ENCODE measurements at regions not wholly inside any gene's neighbourhood (a gene's known extent, or its start where the extent isn't known, plus 50 kb on each side); places are given as distances from the start of the nearest gene placed in this dataset.

- no peaks in the 10 kb centered on the region for H3K9me3 ChIP-seq
- H3K36me3 ChIP-seq: no peaks in the 10 kb centered on the region
- no peak for ATAC-seq
- intact Hi-C loops (cut with DNase I): no loop called here
- no peak for DNase-seq
- no peak overlapping the region for H3K27ac ChIP-seq
- WGBS, 2 donors: 81 to 86% methylated on average over 1 of the region's 1 CpG
- TF ChIP-seq CTCF (IDR thresholded peaks at IDR 0.05): no peak
- H3K4me1 ChIP-seq: no peaks in the 10 kb centered on the region
- FAIRE-seq: no peak
- no peak overlapping the region for H3K4me3 ChIP-seq
- H3K27me3 ChIP-seq: peaks cover 0 to 3% (median 0%) of the 10 kb centered on the region in 4 donors
Measured at GRCh38 chr2:180739070-180739469, 241.3 kb upstream of the UBE2E3 start.

- Histone ChIP-seq H3K27me3 (peaks cover 0 to 3% (median 0%) of the 10 kb centered on the region in 4 donors), H3K27ac (no peak overlapping the region), H3K4me3 (no peak overlapping the region), H3K9me3 (no peaks in the 10 kb centered on the region), H3K4me1 (no peaks in the 10 kb centered on the region), H3K36me3 (no peaks in the 10 kb centered on the region)
- 53 to 87% methylated on average over 2 of the region's 2 CpGs for WGBS, 2 donors
- FAIRE-seq (no peak), ATAC-seq (no peak), DNase-seq (no peak)
- no peak for TF ChIP-seq CTCF (IDR thresholded peaks at IDR 0.05)
- intact Hi-C loops (cut with DNase I): no loop called here
Measured at GRCh38 chr2:180735799-180736198, 244.6 kb upstream of the UBE2E3 start.

- intact Hi-C loops (cut with DNase I): no loop called here
- Histone ChIP-seq H3K9me3 (no peaks in the 10 kb centered on the region), H3K27me3 (peaks cover 0 to 3% (median 0%) of the 10 kb centered on the region in 4 donors), H3K4me1 (no peaks in the 10 kb centered on the region), H3K4me3 (no peak overlapping the region), H3K27ac (no peak overlapping the region), H3K36me3 (no peaks in the 10 kb centered on the region)
- FAIRE-seq (no peak), ATAC-seq (no peak), DNase-seq (no peak)
- TF ChIP-seq CTCF (IDR thresholded peaks at IDR 0.05): no peak
Measured at GRCh38 chr2:180734382-180734781, 246.0 kb upstream of the UBE2E3 start.

GRCh38 chr2:180733330-180733729, 247.1 kb upstream of the UBE2E3 start:
- ATAC-seq: no peak
- FAIRE-seq: no peak
- no peak for DNase-seq
- H3K27ac ChIP-seq: no peak overlapping the region
- no peaks in the 10 kb centered on the region for H3K4me1 ChIP-seq
- H3K36me3 ChIP-seq: no peaks in the 10 kb centered on the region
- no peak for TF ChIP-seq CTCF (IDR thresholded peaks at IDR 0.05)
- H3K4me3 ChIP-seq: no peak overlapping the region
- H3K27me3 ChIP-seq: peaks cover 0 to 3% (median 0%) of the 10 kb centered on the region in 4 donors
- intact Hi-C loops (cut with DNase I): no loop called here
- 50 to 59% methylated on average over 1 of the region's 1 CpG for WGBS, 2 donors
- H3K9me3 ChIP-seq: no peaks in the 10 kb centered on the region

GRCh38 chr2:180732337-180732736, 248.1 kb upstream of the UBE2E3 start:
- no peak for TF ChIP-seq CTCF (IDR thresholded peaks at IDR 0.05)
- no peaks in the 10 kb centered on the region for H3K27me3 ChIP-seq
- H3K27ac ChIP-seq: no peak overlapping the region
- ATAC-seq (no peak), DNase-seq (no peak), FAIRE-seq (no peak)
- H3K4me3 ChIP-seq: no peak overlapping the region
- 79 to 81% methylated on average over 3 of the region's 3 CpGs for WGBS, 2 donors
- no peaks in the 10 kb centered on the region for H3K4me1 ChIP-seq
- H3K9me3 ChIP-seq: no peaks in the 10 kb centered on the region
- intact Hi-C loops (cut with DNase I): no loop called here
- H3K36me3 ChIP-seq: no peaks in the 10 kb centered on the region
